PC-3 (cell line): ENCODE measurements at regions not wholly inside any gene's neighbourhood (a gene's known extent, or its start where the extent isn't known, plus 50 kb on each side); places are given as distances from the start of the nearest gene placed in this dataset.
"Not testable (repeated sequence)": the region's sequence is repeated elsewhere in the genome, so short reads cannot be mapped to it uniquely, and the experiment has no call there.

Experiments used
- ATAC-seq: fragments of 200-7000 bp; cut with Tn5 transposase; 2 replicates; pipeline ENCODE4 v1.9.1; 2020; ENCODE audit warnings: mild to moderate bottlenecking, moderate library complexity
- BruUV-seq: library from RNA; stranded (reverse); fragments of 400-500 nt; replicated peaks from 2 replicates; lab custom pipeline; 2021; lab: Mats Ljungman, UMichigan
- CTCF ChIA-PET: fragments of 300-600 bp; sonication (Branson Sonifier 250); formaldehyde crosslinking; loops from one replicate; lab custom pipeline; 2022; ENCODE audit warnings: antibody characterized with exemption; lab: Charles Lee
- POLR2A ChIA-PET: fragments of 300-600 bp; sonication (Branson Sonifier 250); formaldehyde crosslinking; loops from one replicate; lab custom pipeline; 2022; ENCODE audit warnings: antibody characterized with exemption; ENCODE audit not compliant: unreplicated experiment; lab: Charles Lee
- DNase-seq: peaks from one replicate; pipeline ENCODE4 v3.0.0-alpha.2; 2015
- H2AFZ ChIP-seq: fragments of 300-600 bp; sonication (generic); 2 replicates; pipeline ENCODE4 v1.6.0; 2016; ENCODE audit warnings: antibody characterized with exemption, low read length
- H3F3A ChIP-seq: fragments of 300-600 bp; sonication (generic); one replicate; pipeline ENCODE4 v1.6.0; 2017; ENCODE audit warnings: antibody characterized with exemption, low read length, control low read depth, mild to moderate bottlenecking; ENCODE audit not compliant: unreplicated experiment
- H3K27ac ChIP-seq: fragments of 300-600 bp; sonication (generic); 2 replicates; pipeline ENCODE4 v1.5.1; 2016; ENCODE audit warnings: mild to moderate bottlenecking, low read length
- H3K27me3 ChIP-seq: fragments of 300-600 bp; sonication (generic); 2 replicates; pipeline ENCODE4 v1.6.1; 2016; ENCODE audit warnings: low read length, mixed read lengths
- H3K36me3 ChIP-seq: fragments of 300-600 bp; sonication (generic); 2 replicates; pipeline ENCODE4 v1.6.1; 2016; ENCODE audit warnings: low read depth, mixed run types, low read length, mixed read lengths
- H3K4me1 ChIP-seq: fragments of 300-600 bp; sonication (generic); 2 replicates; pipeline ENCODE4 v1.5.1; 2016; ENCODE audit warnings: low read length; ENCODE audit not compliant: insufficient read depth
- H3K4me2 ChIP-seq: fragments of 300-600 bp; sonication (generic); 2 replicates; pipeline ENCODE4 v1.6.0; 2016; ENCODE audit warnings: low read length
- H3K4me3 ChIP-seq: fragments of 300-600 bp; sonication (generic); 2 replicates; pipeline ENCODE4 v1.5.1; 2016; ENCODE audit warnings: mild to moderate bottlenecking, low read length, mixed read lengths
- H3K79me2 ChIP-seq: fragments of 300-600 bp; sonication (generic); 2 replicates; pipeline ENCODE4 v1.6.1; 2017; ENCODE audit warnings: low read length, mixed read lengths
- H3K9ac ChIP-seq: fragments of 300-600 bp; sonication (generic); 2 replicates; pipeline ENCODE4 v1.6.0; 2016; ENCODE audit warnings: mild to moderate bottlenecking, low read length
- H3K9me2 ChIP-seq: fragments of 300-600 bp; sonication (generic); replicated peaks from 2 replicates; pipeline ENCODE4 v1.6.1; 2016; ENCODE audit warnings: mixed run types, low read length, mixed read lengths
- H3K9me3 ChIP-seq: fragments of 300-600 bp; sonication (generic); 2 replicates; pipeline ENCODE4 v1.6.1; 2016; ENCODE audit warnings: low read length, mixed read lengths
- H4K20me1 ChIP-seq: fragments of 300-600 bp; sonication (generic); 2 replicates; pipeline ENCODE4 v1.6.1; 2016; ENCODE audit warnings: low read length, mixed read lengths
- EZH2 ChIP-seq: fragments of 300-600 bp; sonication (generic); IDR thresholded peaks from one replicate; pipeline ENCODE4 v1.6.1; 2017; ENCODE audit warnings: antibody characterized with exemption, mild to moderate bottlenecking, low read length; ENCODE audit not compliant: unreplicated experiment
- EZH2phosphoT487 ChIP-seq: fragments of 300-600 bp; sonication (generic); IDR thresholded peaks from 2 replicates; pipeline ENCODE4 v1.6.1; 2018; ENCODE audit warnings: mild to moderate bottlenecking, antibody characterized with exemption, low read length, borderline replicate concordance
- intact Hi-C: fragments of 100-400 bp; cut with micrococcal nuclease; formaldehyde crosslinking; loops from 2 replicates; pipeline ENCODE4 v1.9.0; 2023
- TF ChIP-seq, protein P1 (sequence below): fragments of 300-600 bp; sonication (generic); conservative IDR thresholded peaks from 2 replicates; pipeline ENCODE4 v1.5.1; 2017; ENCODE audit warnings: antibody characterized with exemption, low read depth, mild to moderate bottlenecking, low read length

DNA sequence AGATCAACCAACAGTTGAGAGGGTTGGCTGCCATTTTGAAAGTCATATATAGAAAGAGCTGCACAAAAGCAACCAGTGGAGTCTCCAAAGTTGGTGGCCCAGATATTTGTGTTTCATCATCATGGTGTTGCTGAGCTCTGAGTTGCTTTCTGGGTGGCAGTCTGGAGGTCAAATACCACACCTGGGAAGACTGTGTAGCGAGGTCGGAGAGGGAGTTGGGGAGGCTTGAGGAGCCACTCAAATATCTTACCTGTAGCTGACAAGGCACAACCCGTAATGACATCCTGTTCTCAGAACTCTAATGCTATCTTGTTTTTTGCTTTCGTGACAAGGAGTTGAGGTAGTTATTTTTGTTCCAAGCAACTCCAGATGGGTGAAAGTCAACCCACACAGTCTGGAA is 100.4 kb downstream of the NPIPB5 start:
- H3K79me2 ChIP-seq, H3K4me3 ChIP-seq, CTCF ChIA-PET, H3K4me1 ChIP-seq, H3K27ac ChIP-seq, H3K4me2 ChIP-seq, H2AFZ ChIP-seq, DNase-seq, POLR2A ChIA-PET, H3F3A ChIP-seq, intact Hi-C loops, H3K27me3 ChIP-seq, H3K36me3 ChIP-seq, H4K20me1 ChIP-seq, H3K9me2 ChIP-seq, BruUV-seq, ATAC-seq, H3K9me3 ChIP-seq, H3K9ac ChIP-seq: not testable (repeated sequence)

DNA sequence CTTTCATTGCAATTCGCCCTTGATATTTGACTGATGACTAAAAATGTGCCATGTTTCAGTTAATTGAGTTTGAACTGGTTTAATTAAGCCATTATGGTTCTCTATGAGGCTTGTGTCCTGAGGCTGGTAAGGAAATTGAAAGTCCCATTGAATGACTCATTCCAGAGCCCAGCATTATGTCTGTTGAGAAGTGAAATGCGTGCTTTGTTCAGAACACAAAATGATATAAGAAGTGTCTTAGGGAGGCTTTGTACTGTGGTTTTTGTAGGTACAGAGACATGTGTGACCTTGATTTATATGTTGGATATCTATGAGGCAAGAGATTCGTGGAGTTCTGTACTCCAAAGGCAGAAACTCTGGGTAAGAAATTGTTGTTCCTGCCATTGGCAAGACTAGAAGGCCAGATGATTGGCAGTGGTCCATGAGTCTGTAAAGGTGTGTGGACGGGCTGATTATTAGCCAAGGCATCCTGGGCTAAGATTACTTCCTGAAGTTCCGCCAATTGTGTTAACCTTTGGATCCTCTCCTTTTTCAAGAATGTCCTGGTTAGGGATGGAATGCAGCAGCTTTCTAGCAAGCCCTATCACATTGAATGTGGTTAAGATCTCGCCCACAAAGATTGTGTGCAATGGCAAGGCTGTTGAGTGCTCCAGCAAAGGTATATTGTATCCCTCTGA is 103.7 kb downstream of the NPIPB5 start:
- no peak overlapping the region for H3K4me2 ChIP-seq
- H3F3A ChIP-seq: no peaks in the 10 kb centered on the region
- no peaks in the 10 kb centered on the region for H3K4me1 ChIP-seq
- ATAC-seq: no peak
- H3K27ac ChIP-seq: no peak overlapping the region
- no peaks in the 10 kb centered on the region for H4K20me1 ChIP-seq
- DNase-seq: peak; percentile 32
- intact Hi-C loops: no loop called here
- no peaks in the 10 kb centered on the region for H3K79me2 ChIP-seq
- ChIA-PET CTCF (no interaction called here), POLR2A (no interaction called here)
- H3K36me3 ChIP-seq: no peaks in the 10 kb centered on the region
- H3K9me3 ChIP-seq: no peaks in the 10 kb centered on the region
- H2AFZ ChIP-seq: no peak overlapping the region
- H3K9me2 ChIP-seq: no peaks in the 10 kb centered on the region
- TF ChIP-seq EZH2: no peak
- no peak overlapping the region for H3K9ac ChIP-seq
- no peaks in the 10 kb centered on the region for H3K27me3 ChIP-seq
- H3K4me3 ChIP-seq: no peak overlapping the region
- BruUV-seq: no TSS peak

DNA sequence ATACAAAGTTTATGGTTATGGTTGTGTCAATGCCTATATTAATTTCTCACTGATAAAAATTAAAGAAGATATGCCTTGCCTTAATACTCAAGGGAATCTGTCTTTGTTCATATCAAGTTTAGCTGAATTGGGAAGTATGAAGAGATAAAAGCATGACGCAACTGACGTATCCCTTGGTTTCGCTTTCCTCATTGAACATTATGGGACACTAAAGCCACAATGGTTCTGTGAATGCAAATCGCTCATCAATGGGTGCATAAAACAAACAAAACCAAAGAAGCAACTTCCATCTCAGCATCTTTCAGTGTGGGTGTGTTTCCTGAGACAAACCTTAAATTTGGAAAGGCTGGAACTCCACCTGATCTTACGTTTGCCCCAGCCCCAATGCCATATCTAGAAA is 108.2 kb downstream of the NPIPB5 start:
- TF ChIP-seq EZH2phosphoT487: no peak
- TF ChIP-seq, protein P1, sequence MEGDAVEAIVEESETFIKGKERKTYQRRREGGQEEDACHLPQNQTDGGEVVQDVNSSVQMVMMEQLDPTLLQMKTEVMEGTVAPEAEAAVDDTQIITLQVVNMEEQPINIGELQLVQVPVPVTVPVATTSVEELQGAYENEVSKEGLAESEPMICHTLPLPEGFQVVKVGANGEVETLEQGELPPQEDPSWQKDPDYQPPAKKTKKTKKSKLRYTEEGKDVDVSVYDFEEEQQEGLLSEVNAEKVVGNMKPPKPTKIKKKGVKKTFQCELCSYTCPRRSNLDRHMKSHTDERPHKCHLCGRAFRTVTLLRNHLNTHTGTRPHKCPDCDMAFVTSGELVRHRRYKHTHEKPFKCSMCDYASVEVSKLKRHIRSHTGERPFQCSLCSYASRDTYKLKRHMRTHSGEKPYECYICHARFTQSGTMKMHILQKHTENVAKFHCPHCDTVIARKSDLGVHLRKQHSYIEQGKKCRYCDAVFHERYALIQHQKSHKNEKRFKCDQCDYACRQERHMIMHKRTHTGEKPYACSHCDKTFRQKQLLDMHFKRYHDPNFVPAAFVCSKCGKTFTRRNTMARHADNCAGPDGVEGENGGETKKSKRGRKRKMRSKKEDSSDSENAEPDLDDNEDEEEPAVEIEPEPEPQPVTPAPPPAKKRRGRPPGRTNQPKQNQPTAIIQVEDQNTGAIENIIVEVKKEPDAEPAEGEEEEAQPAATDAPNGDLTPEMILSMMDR: no peak
- TF ChIP-seq EZH2: no peak
- no peaks in the 10 kb centered on the region for H3K9me2 ChIP-seq
- BruUV-seq: no TSS peak
- DNase-seq (no peak), ATAC-seq (no peak)
- intact Hi-C loops: no loop called here
- no peaks in the 10 kb centered on the region for H3K4me1 ChIP-seq
- no peak overlapping the region for H3K27ac ChIP-seq
- H3K27me3 ChIP-seq: no peaks in the 10 kb centered on the region
- H4K20me1 ChIP-seq: no peaks in the 10 kb centered on the region
- ChIA-PET CTCF (no interaction called here), POLR2A (no interaction called here)
- H2AFZ ChIP-seq: no peak overlapping the region
- no peaks in the 10 kb centered on the region for H3F3A ChIP-seq
- H3K79me2 ChIP-seq: no peaks in the 10 kb centered on the region
- no peak overlapping the region for H3K4me2 ChIP-seq
- H3K9ac ChIP-seq: no peak overlapping the region
- H3K36me3 ChIP-seq: no peaks in the 10 kb centered on the region
- no peaks in the 10 kb centered on the region for H3K9me3 ChIP-seq
- no peak overlapping the region for H3K4me3 ChIP-seq
